H9 (cell line): ENCODE measurements at regions not wholly inside any gene's neighbourhood (a gene's known extent, or its start where the extent isn't known, plus 50 kb on each side); places are given as distances from the start of the nearest gene placed in this dataset.

Experiments used
- DNase-seq: peaks from one replicate; pipeline ENCODE4 v3.0.0-alpha.2; 2017
- H2AFZ ChIP-seq: one replicate; pipeline ENCODE4 v1.6.1; 2013; ENCODE audit warnings: mild to moderate bottlenecking, low read length, control low read depth, moderate library complexity
- H2AK5ac ChIP-seq: 2 replicates; pipeline ENCODE4 v1.6.1; 2013; ENCODE audit warnings: low read length, control low read depth, mixed read lengths; ENCODE audit not compliant: insufficient read length
- H2BK120ac ChIP-seq: one replicate; pipeline ENCODE4 v1.6.1; 2013; ENCODE audit warnings: low read depth, mild to moderate bottlenecking, low read length, control low read depth, inconsistent platforms; ENCODE audit not compliant: poor library complexity, severe bottlenecking
- H2BK12ac ChIP-seq: 2 replicates; pipeline ENCODE4 v1.6.1; 2013; ENCODE audit warnings: low read length, control low read depth, mixed read lengths, low read depth; ENCODE audit not compliant: insufficient read length
- H2BK15ac ChIP-seq: 2 replicates; pipeline ENCODE4 v1.6.1; 2013; ENCODE audit warnings: low read depth, low read length, control low read depth
- H2BK20ac ChIP-seq: one replicate; pipeline ENCODE4 v1.6.1; 2013; ENCODE audit warnings: low read depth, mild to moderate bottlenecking, low read length, control low read depth, inconsistent platforms; ENCODE audit not compliant: poor library complexity, severe bottlenecking
- H2BK5ac ChIP-seq: 2 replicates; pipeline ENCODE4 v1.6.1; 2013; ENCODE audit warnings: low read length, control low read depth, mixed read lengths; ENCODE audit not compliant: insufficient read length
- H3K14ac ChIP-seq: 2 replicates; pipeline ENCODE4 v1.6.1; 2013; ENCODE audit warnings: low read length, control low read depth; ENCODE audit not compliant: insufficient read depth
- H3K18ac ChIP-seq: 2 replicates; pipeline ENCODE4 v1.6.1; 2013; ENCODE audit warnings: low read depth, mild to moderate bottlenecking, mixed read lengths, low read length, control low read depth; ENCODE audit not compliant: insufficient read length
- H3K23ac ChIP-seq: 2 replicates; pipeline ENCODE4 v1.6.1; 2013; ENCODE audit warnings: low read length, control low read depth, mixed read lengths, low read depth; ENCODE audit not compliant: insufficient read length
- H3K23me2 ChIP-seq: 2 replicates; pipeline ENCODE4 v1.6.1; 2013; ENCODE audit warnings: low read depth, mild to moderate bottlenecking, mixed read lengths, low read length, control low read depth; ENCODE audit not compliant: insufficient read length, poor library complexity, severe bottlenecking
- H3K27ac ChIP-seq: 2 replicates; pipeline ENCODE4 v1.5.1; 2013; ENCODE audit warnings: low read length, control low read depth, mixed read lengths, low read depth; ENCODE audit not compliant: insufficient read length
- H3K27me3 ChIP-seq: 2 replicates; pipeline ENCODE4 v1.6.1; 2013; ENCODE audit warnings: low read length, control low read depth, inconsistent platforms; ENCODE audit not compliant: insufficient read depth
- H3K4ac ChIP-seq: 2 replicates; pipeline ENCODE4 v1.6.1; 2013; ENCODE audit warnings: low read depth, mild to moderate bottlenecking, control low read depth, inconsistent platforms, low read length, moderate library complexity
- H3K4me1 ChIP-seq: 2 replicates; pipeline ENCODE4 v1.6.1; 2013; ENCODE audit warnings: low read length, control low read depth, inconsistent platforms; ENCODE audit not compliant: insufficient read depth
- H3K4me2 ChIP-seq: 2 replicates; pipeline ENCODE4 v1.6.1; 2013; ENCODE audit warnings: low read length, control low read depth, mixed read lengths; ENCODE audit not compliant: insufficient read length, insufficient read depth
- H3K56ac ChIP-seq: 2 replicates; pipeline ENCODE4 v1.6.1; 2013; ENCODE audit warnings: low read depth, mild to moderate bottlenecking, mixed read lengths, low read length, control low read depth; ENCODE audit not compliant: insufficient read length
- H3K79me1 ChIP-seq: 2 replicates; pipeline ENCODE4 v1.6.1; 2013; ENCODE audit warnings: low read depth, mild to moderate bottlenecking, moderate library complexity, low read length, control low read depth, inconsistent platforms; ENCODE audit not compliant: insufficient read depth, poor library complexity, severe bottlenecking
- H3K79me2 ChIP-seq: 2 replicates; pipeline ENCODE4 v1.6.1; 2013; ENCODE audit warnings: low read length, control low read depth, inconsistent platforms; ENCODE audit not compliant: insufficient read depth
- H3K9ac ChIP-seq: 2 replicates; pipeline ENCODE4 v1.6.1; 2013; ENCODE audit warnings: low read length, control low read depth, mixed read lengths; ENCODE audit not compliant: insufficient read length; ENCODE audit errors: extremely low read depth
- H3K9me3 ChIP-seq: one replicate; pipeline ENCODE4 v1.6.1; 2013; ENCODE audit warnings: low read depth, low read length, inconsistent platforms; ENCODE audit not compliant: control insufficient read depth
- H3T11ph ChIP-seq: one replicate; pipeline ENCODE4 v1.6.1; 2013; ENCODE audit warnings: mild to moderate bottlenecking, low read length, control low read depth, inconsistent platforms
- H4K20me1 ChIP-seq: one replicate; pipeline ENCODE4 v1.6.1; 2013; ENCODE audit not compliant: control insufficient read depth, insufficient read length, insufficient read depth
- H4K5ac ChIP-seq: 2 replicates; pipeline ENCODE4 v1.6.1; 2013; ENCODE audit warnings: low read depth, mild to moderate bottlenecking, mixed read lengths, low read length, control low read depth; ENCODE audit not compliant: insufficient read length
- H4K8ac ChIP-seq: replicated peaks from 2 replicates; pipeline ENCODE4 v1.6.1; 2013; ENCODE audit warnings: low read length, control low read depth, mixed read lengths, low read depth; ENCODE audit not compliant: insufficient read length
- H4K91ac ChIP-seq: 2 replicates; pipeline ENCODE4 v1.6.1; 2013; ENCODE audit warnings: low read depth, mild to moderate bottlenecking, moderate library complexity, mixed read lengths, low read length, control low read depth; ENCODE audit not compliant: insufficient read length
- H3K27ac Mint-ChIP-seq, 3 experiments: 2 replicates in 2 of 3; 3 replicates in 1 of 3; pipeline ENCODE4 v1.8.0; 2020 to 2021; ENCODE audit warnings: mixed read lengths in 3 of 3, mild to moderate bottlenecking in 1 of 3, moderate library complexity in 1 of 3
- H3K27me3 Mint-ChIP-seq: 2 replicates; pipeline ENCODE4 v1.8.0; 2021; ENCODE audit warnings: low read depth, mild to moderate bottlenecking, moderate library complexity, mixed read lengths
- H3K36me3 Mint-ChIP-seq, 3 experiments: 2 replicates in 2 of 3; 3 replicates in 1 of 3; pipeline ENCODE4 v1.8.0; 2020 to 2021; ENCODE audit warnings: low read depth in 3 of 3, mixed read lengths in 3 of 3; ENCODE audit not compliant: insufficient read depth in 1 of 3
- H3K4me1 Mint-ChIP-seq, 2 experiments: 2 replicates each; pipeline ENCODE4 v1.8.0; 2020; ENCODE audit warnings: mixed read lengths in 2 of 2
- H3K4me3 Mint-ChIP-seq, 2 experiments: 2 replicates in 1 of 2; 3 replicates in 1 of 2; pipeline ENCODE4 v1.8.0; 2020 to 2021; ENCODE audit warnings: mild to moderate bottlenecking in 2 of 2, mixed read lengths in 2 of 2, moderate library complexity in 1 of 2
- H3K9me3 Mint-ChIP-seq, 2 experiments: 2 replicates in 1 of 2; 3 replicates in 1 of 2; pipeline ENCODE4 v1.8.0; 2020; ENCODE audit warnings: mild to moderate bottlenecking in 2 of 2, mixed read lengths in 2 of 2, moderate library complexity in 1 of 2
- CTCF ChIP-seq: fragments of 200-600 bp; sonication (generic); conservative IDR thresholded peaks from 3 replicates; pipeline ENCODE4 v1.8.0; 2021; ENCODE audit warnings: antibody characterized with exemption, mild to moderate bottlenecking

- Histone ChIP-seq H3K14ac (no peak overlapping the region), H2BK15ac (no peak overlapping the region), H3K18ac (no peak overlapping the region), H3K79me2 (no peaks in the 10 kb centered on the region), H3K56ac (no peak overlapping the region), H3K23ac (no peak overlapping the region), H4K8ac (no peak overlapping the region), H3K9ac (no peak overlapping the region), H3K4me1 (no peaks in the 10 kb centered on the region), H3K23me2 (no peaks in the 10 kb centered on the region), H4K5ac (no peak overlapping the region), H3T11ph (no peak overlapping the region), H2AK5ac (no peak overlapping the region), H3K27ac (no peak overlapping the region), H4K91ac (no peak overlapping the region), H2BK120ac (no peak overlapping the region), H2BK20ac (no peak overlapping the region), H3K79me1 (no peaks in the 10 kb centered on the region), H2BK5ac (no peak overlapping the region), H3K9me3 (no peaks in the 10 kb centered on the region), H4K20me1 (no peaks in the 10 kb centered on the region), H3K4me2 (no peak overlapping the region), H3K27me3 (no peaks in the 10 kb centered on the region), H3K4ac (no peak overlapping the region), H2BK12ac (no peak overlapping the region), H2AFZ (no peak overlapping the region)
- no peak overlapping the region for H3K4me3 Mint-ChIP-seq
- H3K27me3 Mint-ChIP-seq = peaks cover 8% of the 10 kb centered on the region
- peaks cover 0 to 4% of the 10 kb centered on the region in 2 experiments; a peak in 1 of 5 replicates for H3K9me3 Mint-ChIP-seq
- H3K4me1 Mint-ChIP-seq = peaks cover 9 to 15% of the 10 kb centered on the region in 2 experiments; a peak in 3 of 4 replicates
- H3K36me3 Mint-ChIP-seq = peaks cover 0 to 5% (median 0%) of the 10 kb centered on the region in 3 experiments; a peak in 2 of 7 replicates
- TF ChIP-seq CTCF = no peak
- DNase-seq = no peak
- peak overlapping the region in 1 of 3 experiments; percentile 82; a peak in 2 of 7 replicates for H3K27ac Mint-ChIP-seq
These were observed 148.6 kb upstream of the WNT4 start for GRCh38 chr1:22291494-22291893.
